A673 (cell line): ENCODE measurements at regions not wholly inside any gene's neighbourhood (a gene's known extent, or its start where the extent isn't known, plus 50 kb on each side); places are given as distances from the start of the nearest gene placed in this dataset.

ENCODE experiments used
- BruUV-seq: library from RNA; stranded (reverse); fragments of 400-500 nt; replicated peaks from 2 replicates; lab custom pipeline; 2021; lab: Mats Ljungman, UMichigan
- CTCF ChIA-PET: fragments of 300-600 bp; sonication (Branson Sonifier 250); formaldehyde crosslinking; loops from one replicate; lab custom pipeline; 2022; ENCODE audit warnings: antibody characterized with exemption; lab: Charles Lee
- POLR2A ChIA-PET: fragments of 300-600 bp; sonication (Branson Sonifier 250); formaldehyde crosslinking; loops from one replicate; lab custom pipeline; 2022; ENCODE audit warnings: antibody characterized with exemption; ENCODE audit not compliant: low non-redundant PET; lab: Charles Lee
- DNase-seq: peaks from one replicate; pipeline ENCODE4 v3.0.0-alpha.2; 2015; ENCODE audit warnings: low spot score
- H3K27ac ChIP-seq: fragments of 200-600 bp; sonication (generic); 2 replicates; pipeline ENCODE4 v1.5.1; 2016; ENCODE audit warnings: mixed run types, low read depth, mild to moderate bottlenecking, mixed read lengths, antibody characterized with exemption, low read length; ENCODE audit not compliant: poor library complexity, severe bottlenecking
- H3K27me3 ChIP-seq: fragments of 200-600 bp; sonication (generic); replicated peaks from 2 replicates; pipeline ENCODE4 v1.6.1; 2017; ENCODE audit warnings: mixed run types, low read depth, mild to moderate bottlenecking, mixed read lengths, antibody characterized with exemption, low read length; ENCODE audit not compliant: insufficient read depth, poor library complexity
- H3K36me3 ChIP-seq: fragments of 200-600 bp; sonication (generic); 2 replicates; pipeline ENCODE4 v1.6.1; 2016; ENCODE audit warnings: mixed run types, mild to moderate bottlenecking, mixed read lengths, antibody characterized with exemption, low read length; ENCODE audit not compliant: insufficient read depth, poor library complexity, severe bottlenecking
- H3K4me1 ChIP-seq: fragments of 200-600 bp; sonication (generic); 2 replicates; pipeline ENCODE4 v1.6.1; 2017; ENCODE audit warnings: mixed run types, mild to moderate bottlenecking, mixed read lengths, antibody characterized with exemption, low read length; ENCODE audit not compliant: insufficient read depth, poor library complexity, severe bottlenecking
- H3K4me3 ChIP-seq: fragments of 200-600 bp; sonication (generic); 2 replicates; pipeline ENCODE4 v1.5.1; 2016; ENCODE audit warnings: low read depth, mixed run types, mild to moderate bottlenecking, mixed read lengths, low read length; ENCODE audit not compliant: poor library complexity, severe bottlenecking
- H3K9me3 ChIP-seq: fragments of 200-600 bp; sonication (generic); 2 replicates; pipeline ENCODE4 v1.6.1; 2016; ENCODE audit warnings: mixed run types, low read depth, mild to moderate bottlenecking, mixed read lengths, antibody characterized with exemption, low read length; ENCODE audit not compliant: poor library complexity, severe bottlenecking
- CTCF ChIP-seq: fragments of 300-800, 200-600 bp; sonication (generic); conservative IDR thresholded peaks from 2 replicates; pipeline ENCODE4 v1.5.1; 2017; ENCODE audit warnings: low read depth, mild to moderate bottlenecking, antibody characterized with exemption, low read length, moderate library complexity, mixed read lengths
- EZH2 ChIP-seq: fragments of 200-600 bp; sonication (generic); IDR thresholded peaks from 2 replicates; pipeline ENCODE4 v1.6.1; 2017; ENCODE audit warnings: borderline replicate concordance, low read depth, mild to moderate bottlenecking, mixed read lengths, antibody characterized with exemption, low read length; ENCODE audit not compliant: poor library complexity, severe bottlenecking
- intact Hi-C: fragments of 100-400 bp; cut with micrococcal nuclease; formaldehyde crosslinking; loops from one replicate; pipeline ENCODE4 v1.10.0; 2022; ENCODE audit not compliant: unreplicated experiment

GRCh38 chr1:3984586-3984985 lies 84.5 kb upstream of the C1orf174 start:
- Histone ChIP-seq H3K9me3 (no peaks in the 10 kb centered on the region), H3K27ac (no peak overlapping the region), H3K36me3 (no peaks in the 10 kb centered on the region), H3K4me1 (no peaks in the 10 kb centered on the region), H3K4me3 (no peak overlapping the region), H3K27me3 (peaks cover 43% of the 10 kb centered on the region)
- intact Hi-C loops, result no loop called here
- no peak for TF ChIP-seq CTCF
- no peak for TF ChIP-seq EZH2
- POLR2A ChIA-PET, result no interaction called here
- CTCF ChIA-PET, result no interaction called here
- BruUV-seq, result no TSS peak
- DNase-seq, result no peak

DNA sequence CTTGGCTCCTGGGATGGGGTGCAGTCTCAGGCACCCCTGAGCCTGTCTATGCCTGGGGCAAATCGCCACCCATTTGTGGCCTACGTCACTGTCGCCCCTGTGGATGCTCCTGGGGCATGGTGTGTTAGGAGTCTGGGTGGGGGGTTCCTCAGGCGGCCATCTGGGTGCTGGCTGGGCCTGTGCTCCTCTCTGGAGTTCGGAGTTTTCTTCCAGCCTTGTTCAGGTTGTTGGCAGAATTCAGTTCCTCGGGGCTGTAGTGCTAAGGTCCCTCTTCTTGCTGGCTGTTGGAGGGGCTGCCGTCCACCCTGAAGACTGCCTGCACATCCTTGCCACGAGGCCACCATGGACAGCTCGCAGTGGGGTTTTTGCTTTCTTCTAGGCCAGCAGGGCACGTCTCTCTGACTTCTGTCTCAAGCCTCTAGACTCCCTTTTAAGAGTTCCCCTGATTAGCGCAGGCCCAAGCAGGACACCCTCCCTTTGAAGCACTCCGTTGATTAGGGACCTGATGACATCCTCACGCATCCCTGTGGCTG lies 86.7 kb upstream of the C1orf174 start:
- no peak for DNase-seq
- H3K27me3 ChIP-seq, result peaks cover 28% of the 10 kb centered on the region
- H3K9me3 ChIP-seq, result no peaks in the 10 kb centered on the region
- H3K36me3 ChIP-seq, result no peaks in the 10 kb centered on the region
- POLR2A ChIA-PET, result no interaction called here
- no peak overlapping the region for H3K27ac ChIP-seq
- H3K4me3 ChIP-seq, result no peak overlapping the region
- intact Hi-C loops, result no loop called here
- no peaks in the 10 kb centered on the region for H3K4me1 ChIP-seq
- TF ChIP-seq CTCF (no peak), EZH2 (no peak)
- no TSS peak for BruUV-seq
- CTCF ChIA-PET, result no interaction called here

- H3K4me3 ChIP-seq, result no peak overlapping the region
- TF ChIP-seq EZH2 (no peak), CTCF (no peak)
- no peak overlapping the region for H3K27ac ChIP-seq
- BruUV-seq, result no TSS peak
- ChIA-PET CTCF (no interaction called here), POLR2A (no interaction called here)
- no peak for DNase-seq
- peaks cover 20% of the 10 kb centered on the region for H3K27me3 ChIP-seq
- no peaks in the 10 kb centered on the region for H3K36me3 ChIP-seq
- intact Hi-C loops, result no loop called here
- no peaks in the 10 kb centered on the region for H3K4me1 ChIP-seq
- H3K9me3 ChIP-seq, result no peaks in the 10 kb centered on the region
Measured at GRCh38 chr1:3987669-3988235, 87.7 kb upstream of the C1orf174 start.
